Right atrium auricular region (tissue), 2 donors: ENCODE measurements at regions not wholly inside any gene's neighbourhood (a gene's known extent, or its start where the extent isn't known, plus 50 kb on each side); places are given as distances from the start of the nearest gene placed in this dataset.
A peak's percentile ranks its signal among the peaks of the same experiment; 100 is the strongest.
"Not testable (repeated sequence)": the region's sequence is repeated elsewhere in the genome, so short reads cannot be mapped to it uniquely, and the experiment has no call there.

Source experiments
- DNase-seq: peaks from one replicate; pipeline ENCODE4 v3.0.0-alpha.2; 2019; ENCODE audit warnings: low spot score
- H3K27ac ChIP-seq, 2 donors: fragments of 200-600 bp; sonication (generic); 1 replicate in 1 of 2; 2 replicates in 1 of 2; pipeline ENCODE4 v1.5.1; 2016 to 2019
- H3K27me3 ChIP-seq, 2 donors: fragments of 200-600 bp; sonication (generic); one replicate each; pipeline versions ENCODE4 v1.5.1 to v1.6.0; 2017 to 2019
- H3K36me3 ChIP-seq: fragments of 200-600 bp; sonication (generic); one replicate; pipeline ENCODE4 v1.5.1; 2016
- H3K4me1 ChIP-seq, 2 donors: fragments of 200-600 bp; sonication (generic); one replicate each; pipeline versions ENCODE4 v1.5.1 to v1.6.0; 2017 to 2019
- H3K4me3 ChIP-seq, 2 donors: fragments of 200-600 bp; sonication (generic); 1 replicate in 1 of 2; 2 replicates in 1 of 2; pipeline ENCODE4 v1.5.1; 2017 to 2019; ENCODE audit warnings: mild to moderate bottlenecking in 1 of 2, moderate library complexity in 1 of 2
- H3K9me3 ChIP-seq, 2 donors: fragments of 200-600 bp; sonication (generic); one replicate each; pipeline ENCODE4 v1.5.1; 2019
- CTCF ChIP-seq, 2 donors: fragments of 200-600 bp; sonication (generic); IDR thresholded peaks; one replicate each; pipeline ENCODE4 v1.5.1; 2019; ENCODE audit warnings: antibody characterized with exemption in 2 of 2

GRCh38 chr4:123234955-123235354 lies 161.6 kb upstream of the SPRY1 start:
- no peaks in the 10 kb centered on the region for H3K27me3 ChIP-seq
- H3K4me1 ChIP-seq: peaks cover 0 to 6% of the 10 kb centered on the region in 2 donors
- H3K27ac ChIP-seq: no peak overlapping the region
- no peak for DNase-seq
- H3K36me3 ChIP-seq: no peaks in the 10 kb centered on the region
- no peak overlapping the region for H3K4me3 ChIP-seq
- TF ChIP-seq CTCF (IDR thresholded peaks at IDR 0.05): no peak
- no peaks in the 10 kb centered on the region for H3K9me3 ChIP-seq

GRCh38 chr4:123235431-123235830 lies 161.2 kb upstream of the SPRY1 start:
- no peak for TF ChIP-seq CTCF (IDR thresholded peaks at IDR 0.05)
- DNase-seq: no peak
- H3K9me3 ChIP-seq: no peaks in the 10 kb centered on the region
- H3K27me3 ChIP-seq: no peaks in the 10 kb centered on the region
- no peaks in the 10 kb centered on the region for H3K36me3 ChIP-seq
- peak overlapping the region in 1 of 2 donors; percentile 45 for H3K27ac ChIP-seq
- H3K4me3 ChIP-seq: no peak overlapping the region
- peaks cover 0 to 6% of the 10 kb centered on the region in 2 donors for H3K4me1 ChIP-seq

GRCh38 chr4:123236606-123237005 lies 160.0 kb upstream of the SPRY1 start:
- no peak for DNase-seq
- peaks cover 0 to 6% of the 10 kb centered on the region in 2 donors for H3K4me1 ChIP-seq
- TF ChIP-seq CTCF (IDR thresholded peaks at IDR 0.05): no peak
- H3K4me3 ChIP-seq: no peak overlapping the region
- no peak overlapping the region for H3K27ac ChIP-seq
- H3K27me3 ChIP-seq: no peaks in the 10 kb centered on the region
- no peaks in the 10 kb centered on the region for H3K9me3 ChIP-seq
- no peaks in the 10 kb centered on the region for H3K36me3 ChIP-seq

GRCh38 chr4:123240286-123240685 lies 156.3 kb upstream of the SPRY1 start:
- H3K4me1 ChIP-seq, DNase-seq, H3K27me3 ChIP-seq, H3K27ac ChIP-seq, H3K4me3 ChIP-seq, H3K36me3 ChIP-seq, H3K9me3 ChIP-seq: not testable (repeated sequence)

GRCh38 chr4:123243220-123243619 lies 153.4 kb upstream of the SPRY1 start:
- H3K36me3 ChIP-seq, H3K27me3 ChIP-seq, H3K4me3 ChIP-seq, H3K27ac ChIP-seq, H3K9me3 ChIP-seq, DNase-seq: not testable (repeated sequence)
- H3K4me1 ChIP-seq: peaks cover 0 to 17% of the 10 kb centered on the region in 2 donors

- peak; percentile 88 for DNase-seq
- Histone ChIP-seq H3K4me1 (peaks cover 0 to 17% of the 10 kb centered on the region in 2 donors), H3K36me3 (no peaks in the 10 kb centered on the region), H3K9me3 (peaks cover 0 to 7% of the 10 kb centered on the region in 2 donors), H3K27me3 (no peaks in the 10 kb centered on the region), H3K27ac (peak overlapping the region in 1 of 2 donors; percentile 33), H3K4me3 (no peak overlapping the region)
- peak in 1 of 2 donors; percentile 45 for TF ChIP-seq CTCF (IDR thresholded peaks at IDR 0.05)
Observed at GRCh38 chr4:123244137-123244536, 152.5 kb upstream of the SPRY1 start.

- Histone ChIP-seq H3K4me1 (peaks cover 0 to 24% of the 10 kb centered on the region in 2 donors), H3K27ac (peak overlapping the region in 1 of 2 donors; percentile 41)
Observed at GRCh38 chr4:123246085-123246484, 150.5 kb upstream of the SPRY1 start.

More at GRCh38 chr4:123246085-123246484, 150.5 kb upstream of the SPRY1 start:
- no peaks in the 10 kb centered on the region for H3K27me3 ChIP-seq
- no peaks in the 10 kb centered on the region for H3K36me3 ChIP-seq
- H3K9me3 ChIP-seq: peaks cover 0 to 7% of the 10 kb centered on the region in 2 donors
- TF ChIP-seq CTCF (IDR thresholded peaks at IDR 0.05): no peak
- no peak overlapping the region for H3K4me3 ChIP-seq
- no peak for DNase-seq
